ENCODE measurements at regions not wholly inside any gene's neighbourhood (a gene's known extent, or its start where the extent isn't known, plus 50 kb on each side); places are given as distances from the start of the nearest gene placed in this dataset.

DNA sequence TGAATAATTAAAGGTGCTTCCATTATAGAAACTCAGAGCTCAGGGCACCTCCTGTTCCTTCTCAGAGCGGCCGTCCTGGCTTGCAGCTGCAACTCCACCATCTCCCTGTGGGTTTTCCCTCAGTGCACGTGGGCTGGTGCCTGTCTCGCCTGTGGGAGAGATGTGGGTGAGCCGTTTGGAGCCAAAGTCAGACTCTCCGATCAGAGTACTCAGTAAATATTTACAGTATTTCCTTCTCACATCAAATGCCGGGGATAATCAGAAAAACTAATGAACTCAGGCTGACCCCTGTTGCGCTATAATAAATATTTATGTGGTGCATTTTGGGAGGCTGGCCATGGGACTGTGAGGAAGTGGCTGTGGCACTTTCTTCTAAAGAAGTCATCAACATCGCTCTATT, 155.8 kb upstream of the HABP2 start:
- no peak overlapping the region for H3K4me3 ChIP-seq (ENCODE audit: low read depth in 2 of 2, low read length in 2 of 2)
- H3K27ac ChIP-seq (ENCODE audit: low read length): no peak overlapping the region
- ChIA-PET CTCF (no interaction called here), POLR2A (no interaction called here)
- TF ChIP-seq SIN3A (IDR thresholded peaks at IDR 0.05; ENCODE audit: borderline replicate concordance, insufficient read depth, low read depth, low read length) (no peak), TCF7L2 (IDR thresholded peaks at IDR 0.05; ENCODE audit: low read depth, low read length) (no peak), POLR2AphosphoS5 (IDR thresholded peaks at IDR 0.05; ENCODE audit: low read depth, low read length) (no peak), REST (IDR thresholded peaks at IDR 0.05; ENCODE audit: insufficient read depth in 1 of 2, low read depth in 2 of 2, low read length in 1 of 2) (no peak), CTCF (IDR thresholded peaks at IDR 0.05) (no peak)
- BruUV-seq (replicated peaks): no TSS peak
- H3K27me3 ChIP-seq (ENCODE audit: control insufficient read depth, insufficient read depth, low read length): peaks cover 19% of the 10 kb centered on the region
- no peak for DNase-seq (ENCODE audit: low read depth, low spot score)
- no peaks in the 10 kb centered on the region for H3K9me3 ChIP-seq (ENCODE audit: control insufficient read depth, insufficient read depth, low read depth, low read length)
- ATAC-seq: no peak
- H3K36me3 ChIP-seq (ENCODE audit: control insufficient read depth, insufficient read depth, low read length): no peaks in the 10 kb centered on the region
- no peaks in the 10 kb centered on the region for H3K4me1 ChIP-seq (ENCODE audit: control insufficient read depth, insufficient read depth, low read length)
- in situ Hi-C loops (cut with HindIII; ENCODE audit: low pct_unique_long_range_greater_than_20kb, low sequenced_read_pairs): no loop called here
- intact Hi-C loops (cut with micrococcal nuclease; ENCODE audit: unreplicated experiment): no loop called here

DNA sequence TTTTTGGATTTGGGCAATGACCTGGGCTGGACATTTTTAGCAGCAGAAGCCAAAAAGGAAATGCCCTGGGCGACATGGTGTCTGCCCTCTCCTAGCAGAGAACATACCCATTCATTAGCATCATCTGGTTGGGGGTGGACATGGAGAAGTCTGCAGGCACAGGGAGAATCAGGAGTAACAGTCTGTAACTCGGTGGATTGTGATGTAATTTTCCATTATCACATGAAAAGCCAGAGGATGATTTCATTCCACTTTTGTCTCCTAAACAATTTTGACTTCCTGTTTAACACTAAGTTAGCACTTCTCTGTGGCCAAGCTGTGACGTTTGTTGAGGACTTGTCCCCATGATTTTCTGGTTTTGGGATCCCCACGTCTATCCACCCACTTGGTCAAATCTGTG, 153.8 kb upstream of the HABP2 start:
- ChIA-PET POLR2A (no interaction called here), CTCF (no interaction called here)
- TF ChIP-seq SIN3A (IDR thresholded peaks at IDR 0.05; ENCODE audit: borderline replicate concordance, insufficient read depth, low read depth, low read length) (no peak), POLR2AphosphoS5 (IDR thresholded peaks at IDR 0.05; ENCODE audit: low read depth, low read length) (no peak), CTCF (IDR thresholded peaks at IDR 0.05) (no peak), REST (IDR thresholded peaks at IDR 0.05; ENCODE audit: insufficient read depth in 1 of 2, low read depth in 2 of 2, low read length in 1 of 2) (no peak), TCF7L2 (IDR thresholded peaks at IDR 0.05; ENCODE audit: low read depth, low read length) (no peak)
- intact Hi-C loops (cut with micrococcal nuclease; ENCODE audit: unreplicated experiment): no loop called here
- Histone ChIP-seq H3K27ac (ENCODE audit: low read length) (no peak overlapping the region), H3K27me3 (ENCODE audit: control insufficient read depth, insufficient read depth, low read length) (peaks cover 14% of the 10 kb centered on the region), H3K36me3 (ENCODE audit: control insufficient read depth, insufficient read depth, low read length) (no peaks in the 10 kb centered on the region), H3K4me3 (ENCODE audit: low read depth in 2 of 2, low read length in 2 of 2) (no peak overlapping the region), H3K9me3 (ENCODE audit: control insufficient read depth, insufficient read depth, low read depth, low read length) (no peaks in the 10 kb centered on the region), H3K4me1 (ENCODE audit: control insufficient read depth, insufficient read depth, low read length) (no peaks in the 10 kb centered on the region)
- DNase-seq (ENCODE audit: low read depth, low spot score): no peak
- ATAC-seq: no peak
- in situ Hi-C loops (cut with HindIII; ENCODE audit: low pct_unique_long_range_greater_than_20kb, low sequenced_read_pairs): no loop called here
- BruUV-seq (replicated peaks): no TSS peak
